A673 (cell line): ENCODE measurements at regions not wholly inside any gene's neighbourhood (a gene's known extent, or its start where the extent isn't known, plus 50 kb on each side); places are given as distances from the start of the nearest gene placed in this dataset.

ENCODE experiments used
- CTCF ChIP-seq: fragments of 300-800, 200-600 bp; sonication (generic); conservative IDR thresholded peaks from 2 replicates; pipeline ENCODE4 v1.5.1; 2017; ENCODE audit warnings: low read depth, mild to moderate bottlenecking, antibody characterized with exemption, low read length, moderate library complexity, mixed read lengths
- EZH2 ChIP-seq: fragments of 200-600 bp; sonication (generic); IDR thresholded peaks from 2 replicates; pipeline ENCODE4 v1.6.1; 2017; ENCODE audit warnings: borderline replicate concordance, low read depth, mild to moderate bottlenecking, mixed read lengths, antibody characterized with exemption, low read length; ENCODE audit not compliant: poor library complexity, severe bottlenecking

- TF ChIP-seq CTCF (no peak), EZH2 (no peak)
Measured at GRCh38 chr3:43874731-43875130, 184.0 kb downstream of the ABHD5 start.
